Stomach (tissue), 8 donors: ENCODE measurements at regions not wholly inside any gene's neighbourhood (a gene's known extent, or its start where the extent isn't known, plus 50 kb on each side); places are given as distances from the start of the nearest gene placed in this dataset.

Source experiments
- DNase-seq, 2 donors: peaks; one replicate each; pipeline versions ENCODE4 v3.0.0 to v3.0.0-alpha.2; 2013 to 2019
- H3K27ac ChIP-seq, 5 donors: fragments of 200-600 bp in 4 of 5; sonication (generic) in 4 of 5; one replicate each; pipeline ENCODE4 v1.5.1; 2013 to 2019; ENCODE audit warnings: mild to moderate bottlenecking in 1 of 5, moderate library complexity in 1 of 5
- H3K27me3 ChIP-seq, 3 donors: fragments of 200-600 bp; sonication (generic); one replicate each; pipeline ENCODE4 v1.5.1; 2017 to 2019; ENCODE audit warnings: mixed run types in 1 of 3
- H3K36me3 ChIP-seq, 4 donors: fragments of 200-600 bp; sonication (generic); 1 replicate in 3 of 4; 2 replicates in 1 of 4; pipeline ENCODE4 v1.5.1; 2016 to 2019
- H3K4me1 ChIP-seq, 4 donors: fragments of 200-600 bp; sonication (generic); one replicate each; pipeline ENCODE4 v1.5.1; 2016 to 2019
- H3K4me3 ChIP-seq, 4 donors: fragments of 200-600 bp; sonication (generic) in 3 of 4; one replicate each; pipeline ENCODE4 v1.5.1; 2016 to 2019; ENCODE audit warnings: mild to moderate bottlenecking in 1 of 4
- H3K9me3 ChIP-seq, 4 donors: fragments of 200-600 bp; sonication (generic); one replicate each; pipeline ENCODE4 v1.5.1; 2016 to 2019
- CTCF ChIP-seq, 7 experiments: fragments of 450-650 bp in 4 of 7; fragments of 200-600 bp in 3 of 7; sonication (generic) in 3 of 7; IDR thresholded peaks; one replicate each; pipeline ENCODE4 v1.5.1; 2016 to 2019; ENCODE audit warnings: antibody characterized with exemption in 7 of 7, control low read depth in 2 of 7, mild to moderate bottlenecking in 1 of 7
- EP300 ChIP-seq: sonication (generic); formaldehyde crosslinking; IDR thresholded peaks from one replicate; pipeline ENCODE4 v1.6.1; 2017; ENCODE audit warnings: antibody characterized with exemption
- POLR2A ChIP-seq, 4 donors: fragments of 450-650 bp; IDR thresholded peaks; one replicate each; pipeline ENCODE4 v1.6.1; 2016; ENCODE audit warnings: antibody characterized with exemption in 4 of 4, control low read depth in 2 of 4, mild to moderate bottlenecking in 1 of 4, moderate library complexity in 1 of 4
- POLR2AphosphoS5 ChIP-seq, 3 donors: sonication (generic); formaldehyde crosslinking; IDR thresholded peaks; one replicate each; pipeline ENCODE4 v1.6.1; 2016; ENCODE audit warnings: antibody characterized with exemption in 3 of 3
- WGBS, 5 donors: extraction: QIAGEN DNeasy Blood & Tissue Kit in 3 of 5; methylation state at CpG; one replicate each; pipeline versions ENCODE4 v1.1.5 to v1.1.7; 2013 to 2018; 5-methylcytosine and 5-hydroxymethylcytosine counted together
- intact Hi-C: fragments of 100-400 bp; cut with DNase I; formaldehyde crosslinking; loops from one replicate; pipeline ENCODE4 v1.15.1; 2023; ENCODE audit warnings: low total_unique reads
- donor health status: healthy with polysubstance abuse.
- donor health status: Bipolar disorder and iron deficiency.
- donor health status: healthy.

GRCh38 chrX:10025742-10026493 lies 58.8 kb downstream of the CLDN34 start:
- peaks cover 0 to 6% (median 0%) of the 10 kb centered on the region in 4 donors for H3K9me3 ChIP-seq
- 80 to 100% (median 95%) methylated on average over 2 to 6 of the region's 6 CpGs for WGBS, 5 donors
- H3K27me3 ChIP-seq: no peaks in the 10 kb centered on the region
- H3K4me1 ChIP-seq: peaks cover 0 to 34% (median 11%) of the 10 kb centered on the region in 4 donors
- no peak for TF ChIP-seq CTCF (IDR thresholded peaks at IDR 0.05)
- TF ChIP-seq EP300: no peak
- no peak for TF ChIP-seq POLR2AphosphoS5 (IDR thresholded peaks at IDR 0.05)
- TF ChIP-seq POLR2A (IDR thresholded peaks at IDR 0.05): no peak
- no peak overlapping the region for H3K4me3 ChIP-seq
- no peaks in the 10 kb centered on the region for H3K36me3 ChIP-seq
- H3K27ac ChIP-seq: no peak overlapping the region
- intact Hi-C loops: no loop called here
- no peak for DNase-seq

- 28 to 52% (median 44%) methylated on average over 6 to 7 of the region's 7 CpGs for WGBS, 5 donors
- Histone ChIP-seq H3K4me3 (no peak overlapping the region), H3K36me3 (no peaks in the 10 kb centered on the region), H3K4me1 (peaks cover 0 to 35% (median 15%) of the 10 kb centered on the region in 4 donors), H3K9me3 (no peaks in the 10 kb centered on the region), H3K27ac (no peak overlapping the region), H3K27me3 (no peaks in the 10 kb centered on the region)
- DNase-seq: no peak
- intact Hi-C loops: no loop called here
- TF ChIP-seq POLR2AphosphoS5 (IDR thresholded peaks at IDR 0.05) (no peak), EP300 (no peak), POLR2A (IDR thresholded peaks at IDR 0.05) (no peak), CTCF (IDR thresholded peaks at IDR 0.05) (no peak)
Measured at GRCh38 chrX:10028283-10029104, 61.3 kb downstream of the CLDN34 start.

- Histone ChIP-seq H3K27ac (no peak overlapping the region), H3K36me3 (no peaks in the 10 kb centered on the region), H3K4me1 (peaks cover 0 to 39% (median 15%) of the 10 kb centered on the region in 4 donors), H3K4me3 (no peak overlapping the region), H3K27me3 (no peaks in the 10 kb centered on the region), H3K9me3 (no peaks in the 10 kb centered on the region)
- no peak for DNase-seq
- 50 to 69% (median 65%) methylated on average over 3 of the region's 3 CpGs for WGBS, 5 donors
- intact Hi-C loops: no loop called here
- TF ChIP-seq EP300: no peak
- TF ChIP-seq POLR2AphosphoS5 (IDR thresholded peaks at IDR 0.05): no peak
- TF ChIP-seq CTCF (IDR thresholded peaks at IDR 0.05): no peak
- TF ChIP-seq POLR2A (IDR thresholded peaks at IDR 0.05): no peak
Measured at GRCh38 chrX:10030570-10030969, 63.4 kb downstream of the CLDN34 start.

- intact Hi-C loops: no loop called here
Measured at GRCh38 chrX:10031746-10032145, 64.6 kb downstream of the CLDN34 start.

More at GRCh38 chrX:10031746-10032145, 64.6 kb downstream of the CLDN34 start:
- no peak for DNase-seq
- no peaks in the 10 kb centered on the region for H3K9me3 ChIP-seq
- H3K36me3 ChIP-seq: no peaks in the 10 kb centered on the region
- H3K27me3 ChIP-seq: no peaks in the 10 kb centered on the region
- WGBS, 5 donors: 90 to 100% (median 90%) methylated on average over 2 to 9 of the region's 9 CpGs
- no peak overlapping the region for H3K27ac ChIP-seq
- H3K4me1 ChIP-seq: peaks cover 0 to 39% (median 15%) of the 10 kb centered on the region in 4 donors
- no peak overlapping the region for H3K4me3 ChIP-seq
- TF ChIP-seq EP300 (no peak), POLR2A (IDR thresholded peaks at IDR 0.05) (no peak)
